AG04450 (cell line): ENCODE measurements at regions not wholly inside any gene's neighbourhood (a gene's known extent, or its start where the extent isn't known, plus 50 kb on each side); places are given as distances from the start of the nearest gene placed in this dataset.

ENCODE experiments used
- CTCF ChIA-PET: fragments of 300-600, 350-600 bp; formaldehyde crosslinking; extraction: SDS; loops from one replicate; lab custom pipeline; 2022; ENCODE audit warnings: antibody characterized with exemption, inconsistent platforms; lab: Charles Lee
- POLR2A ChIA-PET: fragments of 350-600 bp; formaldehyde crosslinking; extraction: SDS; loops from one replicate; lab custom pipeline; 2021; ENCODE audit warnings: antibody characterized with exemption, inconsistent platforms; lab: Yijun Ruan, JAX
- DNase-seq: peaks from one replicate; pipeline ENCODE4 v3.0.0-alpha.2; 2011; ENCODE audit warnings: low read depth, low spot score
- H3K27ac ChIP-seq: one replicate; pipeline ENCODE4 v1.5.1; 2012; ENCODE audit warnings: low read depth, low read length, control low read depth
- H3K27me3 ChIP-seq: one replicate; pipeline ENCODE4 v1.6.0; 2012; ENCODE audit warnings: low read length; ENCODE audit not compliant: control insufficient read depth, insufficient read depth
- H3K4me3 ChIP-seq: 2 replicates; pipeline ENCODE4 v1.5.1; 2011; ENCODE audit warnings: mild to moderate bottlenecking, low read depth, low read length, control low read depth
- H3K9me3 ChIP-seq: 2 replicates; pipeline ENCODE4 v1.5.1; 2012; ENCODE audit warnings: low read length; ENCODE audit not compliant: control insufficient read depth, insufficient read depth
- CTCF ChIP-seq: IDR thresholded peaks from 2 replicates; pipeline ENCODE4 v1.5.1; 2011; ENCODE audit warnings: low read depth, low read length, control low read depth, inconsistent platforms

GRCh38 chr5:111848476-111848875, 91.5 kb upstream of the NREP start:
- H3K27me3 ChIP-seq, result no peaks in the 10 kb centered on the region
- TF ChIP-seq CTCF, result no peak
- no peak overlapping the region for H3K4me3 ChIP-seq
- H3K9me3 ChIP-seq, result no peaks in the 10 kb centered on the region
- ChIA-PET POLR2A (interaction anchor here (0.5 kb wide), 1 partner anchor 89 kb away, joined by 3 read pairs; no protein-coding TSS in a partner anchor), CTCF (interaction anchor here (1.1 kb wide), 1 partner anchor 209 kb away, joined by 3 read pairs; no protein-coding TSS in a partner anchor)
- H3K27ac ChIP-seq, result no peak overlapping the region
- no peak for DNase-seq

DNA sequence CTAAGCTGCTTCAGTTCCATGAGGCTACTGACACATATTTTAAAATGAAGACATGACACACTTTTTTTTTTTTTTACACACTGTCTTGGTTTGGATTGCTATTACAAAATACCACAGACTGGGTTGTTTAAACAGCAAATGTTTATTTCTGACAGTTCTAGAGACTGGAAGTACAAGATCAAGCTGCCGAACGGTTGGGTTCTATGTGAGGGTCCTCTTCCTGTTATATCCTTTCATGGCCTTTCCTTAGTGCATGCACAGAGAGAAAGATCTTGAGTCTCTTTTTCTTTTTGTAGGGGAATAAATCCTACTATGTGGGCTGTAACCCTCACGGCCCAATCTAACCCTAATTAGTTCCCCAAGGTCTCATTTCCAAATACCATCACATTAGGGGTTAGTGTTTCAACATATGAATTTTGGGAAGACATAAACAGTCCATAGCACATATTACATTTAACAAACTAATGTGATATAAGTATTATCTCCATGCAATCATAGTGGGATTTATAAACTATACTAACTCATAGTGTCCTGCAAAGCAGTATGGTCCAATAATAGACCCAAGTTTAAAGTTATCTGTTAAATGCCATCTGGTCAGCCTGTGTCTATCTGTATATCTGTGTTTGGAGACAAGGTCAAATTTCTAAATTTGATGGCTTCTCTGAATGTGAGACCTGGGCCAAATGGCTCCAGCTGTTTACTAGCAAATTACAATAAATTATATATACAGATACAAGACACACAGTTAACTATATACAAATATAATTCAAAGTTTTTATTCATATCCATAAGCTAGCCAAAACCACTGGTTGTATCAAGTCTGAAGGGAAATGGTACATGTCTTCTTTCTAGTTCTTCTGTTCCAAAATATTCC, 90.3 kb upstream of the NREP start:
- no peak for TF ChIP-seq CTCF
- Histone ChIP-seq H3K27me3 (no peaks in the 10 kb centered on the region), H3K4me3 (no peak overlapping the region), H3K27ac (no peak overlapping the region), H3K9me3 (no peaks in the 10 kb centered on the region)
- POLR2A ChIA-PET, result interaction anchor here (1.4 kb wide), 1 partner anchor 90 kb away, joined by 3 read pairs; no protein-coding TSS in a partner anchor
- CTCF ChIA-PET, result interaction anchor here (0.6 to 0.7 kb wide), 2 partner anchors 145 to 198 kb away, joined by 4 to 5 read pairs; no protein-coding TSS in a partner anchor
- DNase-seq, result no peak

DNA sequence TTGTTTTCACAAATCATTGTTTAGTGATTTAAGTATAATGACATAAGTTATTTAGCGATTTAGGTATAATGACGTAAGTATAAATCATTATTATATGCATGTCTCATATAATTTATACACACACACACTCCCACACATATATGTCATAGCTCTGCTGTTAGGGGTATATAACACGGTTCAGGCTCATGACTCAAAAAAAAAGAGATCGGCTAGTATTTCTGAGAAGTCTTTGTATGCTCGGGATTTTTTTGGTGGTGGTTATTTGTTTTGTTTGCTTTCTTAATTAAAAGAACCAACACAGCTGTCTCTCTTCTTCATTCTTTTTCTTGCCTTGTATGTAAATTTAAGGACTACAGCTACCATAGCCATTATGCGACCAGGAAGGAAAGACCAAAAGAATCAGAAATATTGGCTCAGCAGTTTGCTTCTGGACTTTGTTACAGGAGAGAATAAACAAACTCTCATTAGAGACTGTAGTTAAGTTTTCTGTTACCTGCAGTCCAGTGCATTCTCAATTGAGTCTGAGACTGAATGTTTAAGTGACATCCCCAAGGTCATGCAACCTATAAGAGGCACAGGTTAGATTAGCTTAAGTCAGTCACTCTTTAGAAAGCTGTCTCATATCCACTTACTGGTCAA, 83.2 kb upstream of the NREP start:
- DNase-seq, result no peak
- Histone ChIP-seq H3K9me3 (no peaks in the 10 kb centered on the region), H3K27ac (no peak overlapping the region), H3K27me3 (no peaks in the 10 kb centered on the region), H3K4me3 (no peak overlapping the region)
- ChIA-PET CTCF (no interaction called here), POLR2A (no interaction called here)
- TF ChIP-seq CTCF, result no peak

DNA sequence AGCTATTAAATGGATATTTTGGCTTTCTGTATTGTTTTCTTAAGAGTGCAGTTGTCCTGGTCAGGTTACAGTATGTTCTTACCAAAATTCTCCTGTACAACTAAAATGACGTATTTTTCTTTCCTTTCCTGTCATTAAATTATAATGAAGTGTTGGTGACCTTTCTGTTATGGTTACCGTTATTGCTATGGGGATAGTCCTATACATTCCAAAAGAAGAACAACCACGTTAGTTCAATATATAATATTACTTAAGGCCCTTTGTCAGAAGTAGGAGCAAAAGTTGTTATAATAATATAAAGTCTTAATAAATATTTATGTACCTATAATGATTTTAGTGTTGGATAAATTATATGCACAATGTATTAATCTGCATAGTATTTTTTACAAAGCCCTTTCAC, 82.4 kb upstream of the NREP start:
- H3K4me3 ChIP-seq, result no peak overlapping the region
- ChIA-PET CTCF (no interaction called here), POLR2A (no interaction called here)
- H3K27ac ChIP-seq, result no peak overlapping the region
- DNase-seq, result no peak
- H3K27me3 ChIP-seq, result no peaks in the 10 kb centered on the region
- no peaks in the 10 kb centered on the region for H3K9me3 ChIP-seq
- TF ChIP-seq CTCF, result no peak

- H3K9me3 ChIP-seq, result no peaks in the 10 kb centered on the region
- TF ChIP-seq CTCF, result no peak
- no peaks in the 10 kb centered on the region for H3K27me3 ChIP-seq
- POLR2A ChIA-PET, result no interaction called here
- no peak overlapping the region for H3K27ac ChIP-seq
- CTCF ChIA-PET, result no interaction called here
- H3K4me3 ChIP-seq, result no peak overlapping the region
- no peak for DNase-seq
Measured at GRCh38 chr5:111836426-111836825, 79.4 kb upstream of the NREP start.
